ENCODE measurements at regions not wholly inside any gene's neighbourhood (a gene's known extent, or its start where the extent isn't known, plus 50 kb on each side); places are given as distances from the start of the nearest gene placed in this dataset.

DNA sequence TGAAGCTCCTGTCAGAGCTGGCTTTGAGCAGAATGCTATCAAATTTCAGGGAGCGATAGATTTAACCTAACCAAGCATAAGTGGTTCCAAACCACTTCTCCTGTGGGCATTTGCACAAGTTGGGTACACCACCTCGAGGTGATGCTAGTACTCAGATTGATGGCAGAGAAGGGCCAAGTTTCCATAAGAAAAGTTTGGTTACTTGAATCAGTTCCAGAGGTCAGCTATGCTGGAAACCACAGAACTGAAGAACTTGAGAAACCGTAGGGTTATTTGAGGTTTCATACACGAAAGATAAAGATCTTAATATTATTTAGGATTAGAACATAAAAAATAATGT lies 238.2 kb upstream of the SOX11 start (continued):
- TF ChIP-seq, protein P1, sequence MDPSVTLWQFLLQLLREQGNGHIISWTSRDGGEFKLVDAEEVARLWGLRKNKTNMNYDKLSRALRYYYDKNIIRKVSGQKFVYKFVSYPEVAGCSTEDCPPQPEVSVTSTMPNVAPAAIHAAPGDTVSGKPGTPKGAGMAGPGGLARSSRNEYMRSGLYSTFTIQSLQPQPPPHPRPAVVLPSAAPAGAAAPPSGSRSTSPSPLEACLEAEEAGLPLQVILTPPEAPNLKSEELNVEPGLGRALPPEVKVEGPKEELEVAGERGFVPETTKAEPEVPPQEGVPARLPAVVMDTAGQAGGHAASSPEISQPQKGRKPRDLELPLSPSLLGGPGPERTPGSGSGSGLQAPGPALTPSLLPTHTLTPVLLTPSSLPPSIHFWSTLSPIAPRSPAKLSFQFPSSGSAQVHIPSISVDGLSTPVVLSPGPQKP (IDR thresholded peaks at IDR 0.05; ENCODE audit: low read depth, low read length) = no peak
- TF ChIP-seq SREBF1 (IDR thresholded peaks at IDR 0.05; ENCODE audit: low read length) (no peak), NR2C1 (IDR thresholded peaks at IDR 0.05) (no peak), CREB1 (IDR thresholded peaks at IDR 0.05; ENCODE audit: low read depth) (no peak), MXI1 (IDR thresholded peaks at IDR 0.05; ENCODE audit: low read depth, low read length) (no peak), CBX3 (IDR thresholded peaks at IDR 0.05; ENCODE audit: borderline replicate concordance, low read depth) (no peak)
- TF ChIP-seq, protein P2, sequence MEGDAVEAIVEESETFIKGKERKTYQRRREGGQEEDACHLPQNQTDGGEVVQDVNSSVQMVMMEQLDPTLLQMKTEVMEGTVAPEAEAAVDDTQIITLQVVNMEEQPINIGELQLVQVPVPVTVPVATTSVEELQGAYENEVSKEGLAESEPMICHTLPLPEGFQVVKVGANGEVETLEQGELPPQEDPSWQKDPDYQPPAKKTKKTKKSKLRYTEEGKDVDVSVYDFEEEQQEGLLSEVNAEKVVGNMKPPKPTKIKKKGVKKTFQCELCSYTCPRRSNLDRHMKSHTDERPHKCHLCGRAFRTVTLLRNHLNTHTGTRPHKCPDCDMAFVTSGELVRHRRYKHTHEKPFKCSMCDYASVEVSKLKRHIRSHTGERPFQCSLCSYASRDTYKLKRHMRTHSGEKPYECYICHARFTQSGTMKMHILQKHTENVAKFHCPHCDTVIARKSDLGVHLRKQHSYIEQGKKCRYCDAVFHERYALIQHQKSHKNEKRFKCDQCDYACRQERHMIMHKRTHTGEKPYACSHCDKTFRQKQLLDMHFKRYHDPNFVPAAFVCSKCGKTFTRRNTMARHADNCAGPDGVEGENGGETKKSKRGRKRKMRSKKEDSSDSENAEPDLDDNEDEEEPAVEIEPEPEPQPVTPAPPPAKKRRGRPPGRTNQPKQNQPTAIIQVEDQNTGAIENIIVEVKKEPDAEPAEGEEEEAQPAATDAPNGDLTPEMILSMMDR (IDR thresholded peaks at IDR 0.05 in 2 of 3, conservative IDR thresholded peaks at IDR 0.05 in 1 of 3; ENCODE audit: control insufficient read depth in 2 of 3, extremely low read depth in 1 of 3, insufficient read depth in 1 of 3, low read depth in 3 of 3, low read length in 3 of 3) = no peak
- TF ChIP-seq, protein P3, sequence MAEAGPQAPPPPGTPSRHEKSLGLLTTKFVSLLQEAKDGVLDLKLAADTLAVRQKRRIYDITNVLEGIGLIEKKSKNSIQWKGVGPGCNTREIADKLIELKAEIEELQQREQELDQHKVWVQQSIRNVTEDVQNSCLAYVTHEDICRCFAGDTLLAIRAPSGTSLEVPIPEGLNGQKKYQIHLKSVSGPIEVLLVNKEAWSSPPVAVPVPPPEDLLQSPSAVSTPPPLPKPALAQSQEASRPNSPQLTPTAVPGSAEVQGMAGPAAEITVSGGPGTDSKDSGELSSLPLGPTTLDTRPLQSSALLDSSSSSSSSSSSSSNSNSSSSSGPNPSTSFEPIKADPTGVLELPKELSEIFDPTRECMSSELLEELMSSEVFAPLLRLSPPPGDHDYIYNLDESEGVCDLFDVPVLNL (IDR thresholded peaks at IDR 0.05; ENCODE audit: low read depth, low read length) = no peak
- TF ChIP-seq, protein P4, sequence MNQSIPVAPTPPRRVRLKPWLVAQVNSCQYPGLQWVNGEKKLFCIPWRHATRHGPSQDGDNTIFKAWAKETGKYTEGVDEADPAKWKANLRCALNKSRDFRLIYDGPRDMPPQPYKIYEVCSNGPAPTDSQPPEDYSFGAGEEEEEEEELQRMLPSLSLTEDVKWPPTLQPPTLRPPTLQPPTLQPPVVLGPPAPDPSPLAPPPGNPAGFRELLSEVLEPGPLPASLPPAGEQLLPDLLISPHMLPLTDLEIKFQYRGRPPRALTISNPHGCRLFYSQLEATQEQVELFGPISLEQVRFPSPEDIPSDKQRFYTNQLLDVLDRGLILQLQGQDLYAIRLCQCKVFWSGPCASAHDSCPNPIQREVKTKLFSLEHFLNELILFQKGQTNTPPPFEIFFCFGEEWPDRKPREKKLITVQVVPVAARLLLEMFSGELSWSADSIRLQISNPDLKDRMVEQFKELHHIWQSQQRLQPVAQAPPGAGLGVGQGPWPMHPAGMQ (IDR thresholded peaks at IDR 0.05; ENCODE audit: borderline replicate concordance) = no peak
- TF ChIP-seq, protein P5, sequence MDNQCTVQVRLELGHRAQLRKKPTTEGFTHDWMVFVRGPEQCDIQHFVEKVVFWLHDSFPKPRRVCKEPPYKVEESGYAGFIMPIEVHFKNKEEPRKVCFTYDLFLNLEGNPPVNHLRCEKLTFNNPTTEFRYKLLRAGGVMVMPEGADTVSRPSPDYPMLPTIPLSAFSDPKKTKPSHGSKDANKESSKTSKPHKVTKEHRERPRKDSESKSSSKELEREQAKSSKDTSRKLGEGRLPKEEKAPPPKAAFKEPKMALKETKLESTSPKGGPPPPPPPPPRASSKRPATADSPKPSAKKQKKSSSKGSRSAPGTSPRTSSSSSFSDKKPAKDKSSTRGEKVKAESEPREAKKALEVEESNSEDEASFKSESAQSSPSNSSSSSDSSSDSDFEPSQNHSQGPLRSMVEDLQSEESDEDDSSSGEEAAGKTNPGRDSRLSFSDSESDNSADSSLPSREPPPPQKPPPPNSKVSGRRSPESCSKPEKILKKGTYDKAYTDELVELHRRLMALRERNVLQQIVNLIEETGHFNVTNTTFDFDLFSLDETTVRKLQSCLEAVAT (IDR thresholded peaks at IDR 0.05) = no peak
- TF ChIP-seq, protein P6, sequence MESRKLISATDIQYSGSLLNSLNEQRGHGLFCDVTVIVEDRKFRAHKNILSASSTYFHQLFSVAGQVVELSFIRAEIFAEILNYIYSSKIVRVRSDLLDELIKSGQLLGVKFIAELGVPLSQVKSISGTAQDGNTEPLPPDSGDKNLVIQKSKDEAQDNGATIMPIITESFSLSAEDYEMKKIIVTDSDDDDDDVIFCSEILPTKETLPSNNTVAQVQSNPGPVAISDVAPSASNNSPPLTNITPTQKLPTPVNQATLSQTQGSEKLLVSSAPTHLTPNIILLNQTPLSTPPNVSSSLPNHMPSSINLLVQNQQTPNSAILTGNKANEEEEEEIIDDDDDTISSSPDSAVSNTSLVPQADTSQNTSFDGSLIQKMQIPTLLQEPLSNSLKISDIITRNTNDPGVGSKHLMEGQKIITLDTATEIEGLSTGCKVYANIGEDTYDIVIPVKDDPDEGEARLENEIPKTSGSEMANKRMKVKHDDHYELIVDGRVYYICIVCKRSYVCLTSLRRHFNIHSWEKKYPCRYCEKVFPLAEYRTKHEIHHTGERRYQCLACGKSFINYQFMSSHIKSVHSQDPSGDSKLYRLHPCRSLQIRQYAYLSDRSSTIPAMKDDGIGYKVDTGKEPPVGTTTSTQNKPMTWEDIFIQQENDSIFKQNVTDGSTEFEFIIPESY (IDR thresholded peaks at IDR 0.05) = no peak

Data from GM12878 (cell line).